ENCODE measurements at regions not wholly inside any gene's neighbourhood (a gene's known extent, or its start where the extent isn't known, plus 50 kb on each side); places are given as distances from the start of the nearest gene placed in this dataset.
A peak's percentile ranks its signal among the peaks of the same experiment; 100 is the strongest.

- Histone ChIP-seq H3K36me3 (ENCODE audit: control insufficient read depth in 3 of 3, insufficient read depth in 2 of 3, low read depth in 1 of 3, low read length in 3 of 3) (no peaks in the 10 kb centered on the region), H3K9me3 (ENCODE audit: control insufficient read depth in 2 of 2, insufficient read depth in 1 of 2, low read depth in 1 of 2, low read length in 1 of 2) (no peaks in the 10 kb centered on the region), H3K4me3 (ENCODE audit: low read depth in 1 of 3, low read length in 3 of 3) (no peak overlapping the region), H3K4me1 (ENCODE audit: control insufficient read depth in 3 of 3, insufficient read depth in 2 of 3, low read depth in 1 of 3, low read length in 2 of 3) (no peaks in the 10 kb centered on the region), H3K27ac (ENCODE audit: low read depth in 1 of 3, low read length in 2 of 3) (no peak overlapping the region), H3K27me3 (ENCODE audit: control insufficient read depth in 3 of 3, insufficient read depth in 3 of 3, low read length in 3 of 3) (no peaks in the 10 kb centered on the region)
- DNase-seq: no peak
- FAIRE-seq: no peak
Measured at GRCh38 chr7:84354030-84354429, 159.4 kb upstream of the SEMA3A start.

- H3K4me3 ChIP-seq (ENCODE audit: low read depth in 1 of 3, low read length in 3 of 3): no peak overlapping the region
- no peaks in the 10 kb centered on the region for H3K36me3 ChIP-seq (ENCODE audit: control insufficient read depth in 3 of 3, insufficient read depth in 2 of 3, low read depth in 1 of 3, low read length in 3 of 3)
- no peaks in the 10 kb centered on the region for H3K27me3 ChIP-seq (ENCODE audit: control insufficient read depth in 3 of 3, insufficient read depth in 3 of 3, low read length in 3 of 3)
- FAIRE-seq (no peak), DNase-seq (no peak)
- H3K9me3 ChIP-seq (ENCODE audit: control insufficient read depth in 2 of 2, insufficient read depth in 1 of 2, low read depth in 1 of 2, low read length in 1 of 2): no peaks in the 10 kb centered on the region
- 57 to 61% (median 57%) methylated on average over 1 of the region's 1 CpG for WGBS, 3 donors
- no peak overlapping the region for H3K27ac ChIP-seq (ENCODE audit: low read depth in 1 of 3, low read length in 2 of 3)
- no peaks in the 10 kb centered on the region for H3K4me1 ChIP-seq (ENCODE audit: control insufficient read depth in 3 of 3, insufficient read depth in 2 of 3, low read depth in 1 of 3, low read length in 2 of 3)
Measured at GRCh38 chr7:84339306-84339705, 144.7 kb upstream of the SEMA3A start.

DNA sequence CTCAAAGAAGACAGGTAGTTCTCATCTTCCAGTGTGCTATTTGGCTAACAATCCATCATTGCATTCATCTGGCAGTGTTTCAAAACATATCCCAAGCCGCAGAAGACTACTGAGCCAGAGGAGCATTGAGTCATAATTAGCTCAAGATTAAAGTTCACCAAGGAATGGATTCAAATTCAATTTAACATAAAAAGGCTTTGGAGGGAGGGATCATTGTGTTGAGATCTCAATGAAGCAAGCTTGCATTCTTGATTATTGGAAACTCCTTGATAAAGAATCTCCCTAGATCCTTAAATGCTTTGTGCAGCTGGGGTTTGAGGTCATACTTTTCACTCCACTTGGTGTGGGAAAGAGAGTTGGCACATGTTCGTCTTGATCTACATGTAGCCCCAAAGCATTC lies 142.8 kb upstream of the SEMA3A start:
- DNase-seq (no peak), FAIRE-seq (no peak)
- Histone ChIP-seq H3K4me3 (ENCODE audit: low read depth in 1 of 3, low read length in 3 of 3) (no peak overlapping the region), H3K4me1 (ENCODE audit: control insufficient read depth in 3 of 3, insufficient read depth in 2 of 3, low read depth in 1 of 3, low read length in 2 of 3) (no peaks in the 10 kb centered on the region), H3K27me3 (ENCODE audit: control insufficient read depth in 3 of 3, insufficient read depth in 3 of 3, low read length in 3 of 3) (no peaks in the 10 kb centered on the region), H3K36me3 (ENCODE audit: control insufficient read depth in 3 of 3, insufficient read depth in 2 of 3, low read depth in 1 of 3, low read length in 3 of 3) (no peaks in the 10 kb centered on the region), H3K9me3 (ENCODE audit: control insufficient read depth in 2 of 2, insufficient read depth in 1 of 2, low read depth in 1 of 2, low read length in 1 of 2) (no peaks in the 10 kb centered on the region), H3K27ac (ENCODE audit: low read depth in 1 of 3, low read length in 2 of 3) (no peak overlapping the region)
- 44 to 67% (median 47%) methylated on average over 2 of the region's 2 CpGs for WGBS, 3 donors

DNA sequence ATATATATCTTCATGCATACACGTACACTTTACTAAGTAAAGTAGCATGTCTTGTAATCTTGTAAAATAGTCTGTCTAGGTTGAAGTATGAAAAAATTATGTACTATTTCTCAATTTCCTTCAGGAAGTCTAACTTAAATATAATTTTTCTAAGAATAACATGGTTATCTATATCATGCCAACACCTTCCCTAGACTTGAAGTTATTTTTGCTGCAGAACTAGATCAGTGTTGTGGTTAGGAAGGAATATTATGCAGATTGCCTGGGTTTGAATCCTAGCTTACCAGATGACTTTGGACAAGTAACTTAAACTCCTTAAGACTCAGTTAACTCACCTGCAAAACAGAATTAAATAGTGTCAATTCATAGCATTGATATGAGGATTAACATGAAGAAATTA lies 142.2 kb upstream of the SEMA3A start:
- no peaks in the 10 kb centered on the region for H3K27me3 ChIP-seq (ENCODE audit: control insufficient read depth in 3 of 3, insufficient read depth in 3 of 3, low read length in 3 of 3)
- H3K27ac ChIP-seq (ENCODE audit: low read depth in 1 of 3, low read length in 2 of 3): no peak overlapping the region
- H3K9me3 ChIP-seq (ENCODE audit: control insufficient read depth in 2 of 2, insufficient read depth in 1 of 2, low read depth in 1 of 2, low read length in 1 of 2): no peaks in the 10 kb centered on the region
- DNase-seq (no peak), FAIRE-seq (no peak)
- 85 to 88% (median 88%) methylated on average over 1 of the region's 1 CpG for WGBS, 3 donors
- no peaks in the 10 kb centered on the region for H3K36me3 ChIP-seq (ENCODE audit: control insufficient read depth in 3 of 3, insufficient read depth in 2 of 3, low read depth in 1 of 3, low read length in 3 of 3)
- no peak overlapping the region for H3K4me3 ChIP-seq (ENCODE audit: low read depth in 1 of 3, low read length in 3 of 3)
- H3K4me1 ChIP-seq (ENCODE audit: control insufficient read depth in 3 of 3, insufficient read depth in 2 of 3, low read depth in 1 of 3, low read length in 2 of 3): no peaks in the 10 kb centered on the region

DNA sequence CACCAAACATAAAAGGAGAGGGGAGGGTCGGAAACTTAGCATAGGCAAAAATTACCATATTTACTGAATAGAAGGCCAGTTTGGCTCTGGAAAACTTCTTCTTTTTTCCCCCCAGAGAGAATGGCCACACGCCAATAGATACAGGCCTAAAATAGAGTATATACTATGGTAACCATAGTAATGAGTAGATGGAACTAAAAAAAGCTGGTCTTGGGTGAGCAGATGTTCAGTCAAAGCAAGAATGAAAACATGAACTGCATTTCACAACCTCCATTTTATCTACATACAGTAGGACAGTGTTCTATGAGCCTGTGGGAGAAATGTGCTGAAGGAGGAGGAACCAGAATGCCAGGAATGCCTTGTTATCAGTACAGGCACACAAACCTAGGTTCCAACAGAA lies 141.7 kb upstream of the SEMA3A start:
- FAIRE-seq (no peak), DNase-seq (no peak)
- H3K4me1 ChIP-seq (ENCODE audit: control insufficient read depth in 3 of 3, insufficient read depth in 2 of 3, low read depth in 1 of 3, low read length in 2 of 3): no peaks in the 10 kb centered on the region
- no peak overlapping the region for H3K27ac ChIP-seq (ENCODE audit: low read depth in 1 of 3, low read length in 2 of 3)
- 52 to 78% (median 74%) methylated on average over 2 of the region's 2 CpGs for WGBS, 3 donors
- H3K4me3 ChIP-seq (ENCODE audit: low read depth in 1 of 3, low read length in 3 of 3): no peak overlapping the region
- no peaks in the 10 kb centered on the region for H3K36me3 ChIP-seq (ENCODE audit: control insufficient read depth in 3 of 3, insufficient read depth in 2 of 3, low read depth in 1 of 3, low read length in 3 of 3)
- no peaks in the 10 kb centered on the region for H3K9me3 ChIP-seq (ENCODE audit: control insufficient read depth in 2 of 2, insufficient read depth in 1 of 2, low read depth in 1 of 2, low read length in 1 of 2)
- H3K27me3 ChIP-seq (ENCODE audit: control insufficient read depth in 3 of 3, insufficient read depth in 3 of 3, low read length in 3 of 3): no peaks in the 10 kb centered on the region

GRCh38 chr7:84331616-84332015 lies 137.0 kb upstream of the SEMA3A start:
- Histone ChIP-seq H3K9me3 (ENCODE audit: control insufficient read depth in 2 of 2, insufficient read depth in 1 of 2, low read depth in 1 of 2, low read length in 1 of 2) (no peaks in the 10 kb centered on the region), H3K27me3 (ENCODE audit: control insufficient read depth in 3 of 3, insufficient read depth in 3 of 3, low read length in 3 of 3) (no peaks in the 10 kb centered on the region), H3K4me3 (ENCODE audit: low read depth in 1 of 3, low read length in 3 of 3) (no peak overlapping the region), H3K27ac (ENCODE audit: low read depth in 1 of 3, low read length in 2 of 3) (no peak overlapping the region), H3K4me1 (ENCODE audit: control insufficient read depth in 3 of 3, insufficient read depth in 2 of 3, low read depth in 1 of 3, low read length in 2 of 3) (no peaks in the 10 kb centered on the region), H3K36me3 (ENCODE audit: control insufficient read depth in 3 of 3, insufficient read depth in 2 of 3, low read depth in 1 of 3, low read length in 3 of 3) (no peaks in the 10 kb centered on the region)
- FAIRE-seq: no peak
- WGBS, 3 donors: 75 to 82% (median 81%) methylated on average over 3 of the region's 3 CpGs
- no peak for DNase-seq

GRCh38 chr7:84328571-84328970 lies 134.0 kb upstream of the SEMA3A start:
- FAIRE-seq (no peak), DNase-seq (no peak)
- H3K27me3 ChIP-seq (ENCODE audit: control insufficient read depth in 3 of 3, insufficient read depth in 3 of 3, low read length in 3 of 3): no peaks in the 10 kb centered on the region
- no peaks in the 10 kb centered on the region for H3K36me3 ChIP-seq (ENCODE audit: control insufficient read depth in 3 of 3, insufficient read depth in 2 of 3, low read depth in 1 of 3, low read length in 3 of 3)
- H3K27ac ChIP-seq (ENCODE audit: low read depth in 1 of 3, low read length in 2 of 3): no peak overlapping the region
- no peaks in the 10 kb centered on the region for H3K4me1 ChIP-seq (ENCODE audit: control insufficient read depth in 3 of 3, insufficient read depth in 2 of 3, low read depth in 1 of 3, low read length in 2 of 3)
- WGBS, 3 donors: 77 to 91% (median 90%) methylated on average over 2 of the region's 2 CpGs
- no peak overlapping the region for H3K4me3 ChIP-seq (ENCODE audit: low read depth in 1 of 3, low read length in 3 of 3)
- no peaks in the 10 kb centered on the region for H3K9me3 ChIP-seq (ENCODE audit: control insufficient read depth in 2 of 2, insufficient read depth in 1 of 2, low read depth in 1 of 2, low read length in 1 of 2)

GRCh38 chr7:84324136-84324630 lies 129.6 kb upstream of the SEMA3A start:
- FAIRE-seq (peak; percentile 19), DNase-seq (no peak)
- H3K9me3 ChIP-seq (ENCODE audit: control insufficient read depth in 2 of 2, insufficient read depth in 1 of 2, low read depth in 1 of 2, low read length in 1 of 2): no peaks in the 10 kb centered on the region
- H3K27me3 ChIP-seq (ENCODE audit: control insufficient read depth in 3 of 3, insufficient read depth in 3 of 3, low read length in 3 of 3): no peaks in the 10 kb centered on the region
- H3K27ac ChIP-seq (ENCODE audit: low read depth in 1 of 3, low read length in 2 of 3): no peak overlapping the region
- H3K4me1 ChIP-seq (ENCODE audit: control insufficient read depth in 3 of 3, insufficient read depth in 2 of 3, low read depth in 1 of 3, low read length in 2 of 3): no peaks in the 10 kb centered on the region
- no peak overlapping the region for H3K4me3 ChIP-seq (ENCODE audit: low read depth in 1 of 3, low read length in 3 of 3)
- H3K36me3 ChIP-seq (ENCODE audit: control insufficient read depth in 3 of 3, insufficient read depth in 2 of 3, low read depth in 1 of 3, low read length in 3 of 3): no peaks in the 10 kb centered on the region

DNA sequence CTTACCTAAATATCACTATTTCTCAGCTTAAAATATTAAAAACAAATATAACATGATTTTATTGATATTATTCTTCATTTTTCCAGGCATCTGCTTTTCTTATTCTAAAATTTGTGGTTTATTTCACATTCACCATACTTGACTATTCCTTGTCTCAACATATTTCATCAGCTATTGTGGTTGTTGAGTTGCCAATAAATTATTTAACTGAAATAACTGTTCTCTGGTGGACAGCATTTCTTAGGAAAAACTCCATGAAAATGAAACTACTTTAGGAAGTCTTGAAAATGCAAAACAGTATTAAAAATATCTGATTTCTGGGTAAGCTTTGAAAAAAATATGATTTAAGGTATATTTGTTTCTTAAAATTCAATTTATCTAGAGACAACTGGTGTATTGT lies 122.9 kb upstream of the SEMA3A start:
- H3K27ac ChIP-seq (ENCODE audit: low read depth in 1 of 3, low read length in 2 of 3): no peak overlapping the region
- FAIRE-seq (peak; percentile 62), DNase-seq (no peak)
- no peaks in the 10 kb centered on the region for H3K27me3 ChIP-seq (ENCODE audit: control insufficient read depth in 3 of 3, insufficient read depth in 3 of 3, low read length in 3 of 3)
- H3K36me3 ChIP-seq (ENCODE audit: control insufficient read depth in 3 of 3, insufficient read depth in 2 of 3, low read depth in 1 of 3, low read length in 3 of 3): no peaks in the 10 kb centered on the region
- H3K4me1 ChIP-seq (ENCODE audit: control insufficient read depth in 3 of 3, insufficient read depth in 2 of 3, low read depth in 1 of 3, low read length in 2 of 3): no peaks in the 10 kb centered on the region
- H3K4me3 ChIP-seq (ENCODE audit: low read depth in 1 of 3, low read length in 3 of 3): no peak overlapping the region
- H3K9me3 ChIP-seq (ENCODE audit: control insufficient read depth in 2 of 2, insufficient read depth in 1 of 2, low read depth in 1 of 2, low read length in 1 of 2): no peaks in the 10 kb centered on the region
